ENCODE measurements at regions not wholly inside any gene's neighbourhood (a gene's known extent, or its start where the extent isn't known, plus 50 kb on each side); places are given as distances from the start of the nearest gene placed in this dataset.
A peak's percentile ranks its signal among the peaks of the same experiment; 100 is the strongest.
"Not testable (repeated sequence)": the region's sequence is repeated elsewhere in the genome, so short reads cannot be mapped to it uniquely, and the experiment has no call there.

- no peak for DNase-seq
Observed at GRCh38 chr22:19641254-19641982, 72.9 kb upstream of the SEPTIN5 start.

GRCh38 chr22:19641983-19642451 is 72.3 kb upstream of the SEPTIN5 start:
- no peak for DNase-seq

- peak; percentile 7 to 63 (median 38) for DNase-seq
Observed at GRCh38 chr22:19643448-19644313, 70.6 kb upstream of the SEPTIN5 start.

- DNase-seq, result peak in 3 of 4 experiments; percentile 41 to 63 (median 43)
Observed at GRCh38 chr22:19644314-19645223, 69.7 kb upstream of the SEPTIN5 start.

GRCh38 chr22:19645391-19645790 is 68.9 kb upstream of the SEPTIN5 start:
- no peak for DNase-seq

GRCh38 chr22:19645905-19646304 is 68.4 kb upstream of the SEPTIN5 start:
- no peak for DNase-seq

GRCh38 chr22:19646383-19646782 is 67.9 kb upstream of the SEPTIN5 start:
- DNase-seq, result no peak

GRCh38 chr22:19648419-19648929 is 65.8 kb upstream of the SEPTIN5 start:
- peak in 2 of 4 experiments; percentile 21 for DNase-seq

- DNase-seq, result no peak
Observed at GRCh38 chr22:19652316-19652715, 62.0 kb upstream of the SEPTIN5 start.

GRCh38 chr22:19654338-19654987 is 59.8 kb upstream of the SEPTIN5 start:
- no peak for DNase-seq

- no peak for DNase-seq
Observed at GRCh38 chr22:19655399-19655798, 58.9 kb upstream of the SEPTIN5 start.

- DNase-seq, result no peak
Observed at GRCh38 chr22:19656541-19657251, 57.6 kb upstream of the SEPTIN5 start.

GRCh38 chr22:19657252-19658056 is 56.8 kb upstream of the SEPTIN5 start:
- no peak for DNase-seq

GRCh38 chr22:19658057-19658966 is 56.0 kb upstream of the SEPTIN5 start:
- DNase-seq, result no peak

- DNase-seq, result no peak
Observed at GRCh38 chr22:19658967-19659804, 55.1 kb upstream of the SEPTIN5 start.

GRCh38 chr22:19659805-19660345 is 54.4 kb upstream of the SEPTIN5 start:
- DNase-seq, result no peak

- DNase-seq, result not testable (repeated sequence)
Observed at GRCh38 chr22:19660583-19660982, 53.7 kb upstream of the SEPTIN5 start.

GRCh38 chr22:19661156-19661555 is 53.1 kb upstream of the SEPTIN5 start:
- DNase-seq, result no peak
